HG03025 (cell line): ENCODE measurements at regions not wholly inside any gene's neighbourhood (a gene's known extent, or its start where the extent isn't known, plus 50 kb on each side); places are given as distances from the start of the nearest gene placed in this dataset.
"Not testable (repeated sequence)": the region's sequence is repeated elsewhere in the genome, so short reads cannot be mapped to it uniquely, and the experiment has no call there.

ENCODE experiments used
- ATAC-seq: cut with Tn5 transposase; IDR thresholded peaks from one replicate; pipeline ENCODE4 v1.9.1; 2021; ENCODE audit warnings: mild to moderate bottlenecking, moderate library complexity; ENCODE audit not compliant: unreplicated experiment, low FRiP score

DNA sequence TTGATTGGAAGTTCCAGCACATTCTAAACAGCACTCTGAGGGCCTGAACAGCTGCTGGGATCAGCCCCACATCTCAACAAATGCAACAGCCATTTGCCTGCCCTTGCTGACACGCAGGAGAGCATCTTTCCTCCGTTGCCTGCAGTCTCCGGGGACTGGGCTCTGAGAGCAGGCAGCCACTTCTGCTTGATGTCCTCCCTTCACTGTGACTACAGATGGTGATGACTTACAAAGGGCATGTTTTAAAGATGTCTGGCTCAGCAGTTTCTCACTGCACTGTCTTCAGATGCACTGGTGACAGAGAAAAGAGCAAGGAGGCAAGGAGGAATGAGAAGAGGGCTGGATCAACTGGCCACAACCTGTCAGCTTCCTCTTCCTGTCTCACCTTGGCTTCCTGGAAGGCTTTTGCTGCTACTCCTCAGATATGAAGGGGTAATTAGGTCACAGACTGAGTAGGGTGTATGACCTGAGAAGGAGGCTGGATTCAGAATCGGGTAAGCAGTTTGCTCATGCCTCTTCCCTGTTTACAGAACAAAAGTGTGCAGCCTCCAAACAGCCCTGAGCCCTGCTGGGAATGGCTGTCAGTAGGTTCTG is 143.5 kb upstream of the GHITM start:
- ATAC-seq, result no peak

DNA sequence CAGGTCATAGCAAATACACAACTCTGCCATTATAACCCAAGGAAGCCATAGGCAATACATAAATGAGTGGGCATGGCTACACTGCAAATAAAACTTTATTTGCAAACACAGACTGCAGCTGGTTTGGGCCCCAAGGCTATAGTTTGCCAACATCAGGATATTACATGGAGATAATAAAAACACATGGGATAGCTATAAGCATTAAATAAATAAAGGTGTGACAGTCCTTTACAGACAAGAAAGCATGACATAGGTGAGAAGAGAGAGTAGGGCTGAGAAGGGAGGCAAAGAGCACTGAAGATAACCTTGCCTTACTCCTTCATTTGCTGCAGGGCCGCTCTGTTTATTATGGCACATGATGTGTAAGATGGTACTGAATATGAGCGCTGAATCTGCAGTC is 135.1 kb upstream of the GHITM start:
- no peak for ATAC-seq

DNA sequence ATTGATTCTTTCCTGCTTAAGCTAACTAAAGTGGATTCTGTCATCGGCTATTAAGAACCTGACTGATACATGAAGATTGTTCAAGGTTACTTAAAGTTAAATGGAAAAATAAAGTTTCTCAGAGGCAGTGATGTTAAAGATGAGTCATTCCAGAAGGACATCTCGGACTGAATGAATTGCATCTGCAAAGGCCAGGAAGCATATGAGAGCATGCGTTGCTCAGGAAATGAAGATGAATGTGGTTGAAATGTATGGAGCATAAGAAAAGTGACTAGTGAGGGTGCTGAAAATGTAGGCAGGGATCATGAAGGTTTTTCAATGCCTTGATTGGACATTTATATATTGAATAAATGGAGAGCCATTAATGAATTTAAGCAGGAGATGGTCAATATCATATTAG is 133.9 kb upstream of the GHITM start:
- no peak for ATAC-seq

DNA sequence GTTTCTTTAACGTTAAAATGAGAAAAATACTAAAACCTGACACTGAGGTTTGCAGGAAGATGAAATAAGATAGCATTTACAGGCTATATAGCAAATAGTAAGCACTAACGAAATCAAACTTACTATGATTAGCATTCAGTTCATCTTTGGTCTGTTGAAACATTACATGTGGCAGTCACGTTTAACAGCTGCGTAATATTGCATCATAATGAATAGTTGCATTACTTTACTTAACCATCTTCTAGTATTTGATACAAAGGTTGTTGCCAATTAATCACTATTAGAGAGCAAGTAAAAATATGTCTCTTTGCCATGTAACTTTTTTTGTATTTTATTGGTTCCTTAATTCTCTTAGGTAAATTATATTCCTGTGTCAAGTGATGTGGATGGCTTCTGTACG is 131.8 kb upstream of the GHITM start:
- ATAC-seq, result no peak

DNA sequence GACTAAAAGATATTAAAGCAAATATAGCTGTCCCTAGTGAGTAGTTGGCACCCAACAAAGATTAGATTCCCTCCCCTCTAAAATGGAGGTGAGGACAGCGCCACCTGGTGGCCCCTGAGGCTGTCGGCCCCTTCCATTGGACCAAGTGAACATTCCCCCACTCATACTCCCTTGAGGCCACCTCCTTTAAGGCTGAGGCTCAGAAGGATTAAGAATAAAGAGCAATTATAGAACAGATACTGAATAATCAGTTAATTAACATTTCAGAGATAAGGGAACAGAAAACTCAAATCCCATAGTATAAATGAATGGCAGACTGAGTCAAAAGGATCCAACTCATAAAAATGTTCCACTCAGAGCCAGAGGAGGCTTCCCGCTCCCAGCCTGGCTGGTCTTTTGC is 130.4 kb upstream of the GHITM start:
- ATAC-seq, result no peak

DNA sequence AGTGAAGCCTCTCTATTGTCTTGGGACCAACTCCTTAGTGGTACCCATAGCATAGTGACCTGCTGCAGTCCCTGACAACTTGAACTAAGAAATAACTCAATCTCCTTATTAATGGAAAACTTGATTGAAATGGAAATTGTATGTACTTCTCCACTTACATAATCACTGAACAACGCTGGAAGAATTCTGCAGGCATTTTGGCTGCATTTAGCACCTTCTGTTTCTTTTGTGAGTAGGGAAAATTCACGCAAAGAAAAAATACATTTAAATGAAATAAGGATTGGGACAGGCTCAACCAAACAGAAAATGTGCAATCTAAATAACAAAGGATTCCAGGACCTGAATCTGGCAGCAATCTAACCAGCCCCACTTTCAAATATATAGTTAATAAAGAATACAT is 126.9 kb upstream of the GHITM start:
- ATAC-seq, result no peak

DNA sequence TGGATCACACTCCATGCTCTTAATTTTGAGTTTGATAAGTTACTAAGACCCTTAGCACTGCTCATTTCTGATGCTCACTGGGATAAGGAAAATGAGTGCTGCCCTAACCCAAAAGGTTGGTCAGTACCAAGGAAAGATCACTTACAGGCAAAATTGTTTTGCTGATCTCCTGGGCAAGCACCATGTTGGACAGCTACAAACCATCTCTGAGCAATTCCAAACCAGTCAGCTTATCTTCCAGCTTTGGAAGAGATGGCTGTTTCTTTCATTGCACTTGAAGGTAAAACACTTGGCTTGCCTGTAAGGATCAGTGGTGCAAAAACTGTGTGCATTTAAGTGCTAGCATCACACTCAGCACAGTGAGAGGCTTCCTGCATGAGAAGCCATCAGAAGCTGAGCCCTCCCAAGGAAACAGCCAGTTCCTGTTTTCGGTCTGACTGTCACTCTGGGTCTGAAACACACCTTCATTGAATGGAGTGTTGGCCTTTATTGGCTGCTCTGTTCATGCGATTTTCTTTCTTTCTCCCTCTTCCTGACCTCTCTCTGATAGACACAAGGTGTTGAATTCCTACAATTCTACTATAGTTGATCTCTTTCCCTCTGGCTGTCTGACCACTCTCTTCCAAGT is 126.4 kb upstream of the GHITM start:
- ATAC-seq, result peak; percentile 98

DNA sequence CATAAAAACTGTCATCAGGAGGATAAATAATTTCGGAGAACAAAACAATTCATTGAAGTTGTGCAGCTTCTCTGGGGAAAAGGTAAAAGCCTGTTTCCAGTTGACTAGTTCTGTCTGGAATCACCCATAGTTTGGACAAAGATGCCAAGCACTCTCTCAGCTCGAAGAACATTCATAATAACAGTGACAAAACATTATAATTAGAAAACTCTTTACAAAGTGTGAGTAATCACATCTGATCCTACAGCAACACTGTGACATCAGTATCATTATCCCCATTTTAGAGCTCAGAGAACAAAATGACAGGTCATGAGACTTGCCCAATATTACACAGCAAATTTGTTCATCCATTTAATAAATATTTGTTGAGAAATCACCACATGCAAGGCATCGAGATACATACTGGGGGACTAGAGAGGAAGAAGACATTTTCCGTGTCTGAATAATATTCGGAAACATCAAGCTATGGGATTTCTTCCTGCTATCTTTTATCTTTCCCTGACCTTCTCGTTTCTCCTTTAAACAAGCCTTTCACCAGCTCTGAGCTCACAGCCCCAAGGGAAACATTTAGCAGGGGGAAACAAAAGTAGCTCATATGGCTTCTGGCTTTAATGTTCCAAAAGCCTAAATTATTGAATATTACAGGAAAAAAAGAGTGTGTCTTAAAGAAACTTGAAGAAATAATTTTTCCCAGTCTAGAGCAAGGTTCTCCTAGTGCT is 123.3 kb upstream of the GHITM start:
- no peak for ATAC-seq

DNA sequence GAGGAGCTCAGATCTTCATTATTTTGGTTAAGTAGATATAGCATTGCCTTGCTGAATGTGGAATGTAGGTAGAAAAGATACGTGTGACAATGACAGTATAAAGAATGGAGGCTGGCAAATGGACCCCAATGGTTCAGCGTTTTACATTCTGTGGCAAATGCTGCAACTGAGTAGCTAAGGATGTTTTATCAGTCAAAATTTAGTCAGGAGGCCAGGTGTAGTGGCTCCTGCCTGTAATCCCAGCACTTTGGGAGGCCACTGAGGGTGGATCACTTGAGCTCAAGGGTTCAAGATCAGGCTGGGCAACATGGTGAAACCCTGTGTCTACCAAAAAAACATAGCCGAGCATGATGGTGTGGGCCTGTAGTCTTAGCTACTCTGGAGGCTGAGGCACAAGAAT is 120.5 kb upstream of the GHITM start:
- no peak for ATAC-seq

DNA sequence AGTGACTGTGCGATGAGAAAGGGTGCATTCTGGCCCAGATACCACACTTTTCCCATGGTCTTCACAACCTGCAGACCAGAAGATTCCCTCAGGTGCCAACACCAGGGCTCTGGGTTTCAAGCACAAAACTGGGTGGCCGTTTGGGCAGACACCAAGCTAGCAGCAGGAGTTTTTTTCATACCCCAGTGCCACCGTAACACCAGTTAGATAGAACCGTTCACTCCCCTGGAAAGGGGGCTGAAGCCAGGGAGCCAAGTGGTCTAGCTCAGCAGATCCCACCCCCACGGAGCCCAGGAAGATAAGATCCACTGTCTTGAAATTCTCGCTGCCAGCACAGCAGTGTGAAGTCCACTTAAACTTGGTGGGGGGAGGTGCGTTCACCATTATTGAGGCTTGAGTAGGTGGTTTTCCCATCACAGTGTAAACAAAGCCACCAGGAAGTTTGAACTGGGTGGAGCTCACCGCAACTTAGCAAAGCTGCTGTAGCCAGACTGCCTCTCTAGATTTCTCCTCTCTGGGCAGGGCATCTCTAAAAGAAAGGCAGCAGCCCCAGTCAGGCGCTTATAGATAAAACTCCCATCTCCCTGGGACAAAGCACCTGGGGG is 119.4 kb upstream of the GHITM start:
- not testable (repeated sequence) for ATAC-seq

DNA sequence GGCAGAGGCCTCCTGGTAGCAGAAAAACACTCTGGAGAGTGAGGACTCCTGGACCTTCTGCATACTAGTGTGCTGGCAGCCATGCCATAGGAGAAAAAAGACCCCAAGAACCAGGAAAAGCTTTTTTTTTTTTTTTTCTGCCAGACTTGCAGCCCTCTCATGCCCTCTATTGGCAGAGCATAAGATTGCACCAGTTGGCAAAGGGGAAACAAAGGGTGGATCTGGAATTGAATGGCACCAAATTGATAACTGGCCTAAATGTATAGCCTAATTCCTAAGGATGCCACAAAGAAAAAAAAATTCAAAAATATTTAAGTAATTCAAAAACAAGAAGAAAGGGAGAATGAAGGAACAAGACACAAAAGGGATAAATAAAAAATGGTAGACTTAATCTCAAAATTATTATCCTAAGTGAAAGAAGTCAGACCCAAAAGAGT is 112.5 kb upstream of the GHITM start:
- no peak for ATAC-seq

DNA sequence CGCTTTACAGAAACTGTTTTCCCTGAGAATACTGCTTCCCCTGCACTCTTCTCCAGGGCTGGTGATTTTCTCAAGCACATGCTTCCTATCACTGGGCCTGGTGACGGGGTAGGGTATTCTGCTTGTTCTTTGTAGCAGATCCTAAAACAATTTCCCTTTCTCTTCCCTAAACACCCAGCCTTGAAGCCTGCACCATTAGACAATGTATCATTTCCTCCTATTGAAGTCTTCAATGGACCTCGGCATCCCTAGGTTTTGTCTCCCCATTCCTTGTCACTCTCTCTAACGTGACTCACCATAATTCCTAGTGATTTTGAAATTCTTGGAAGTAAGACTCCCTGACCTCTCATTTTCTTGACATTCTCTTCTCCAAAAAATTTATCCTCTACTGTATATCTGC is 109.5 kb upstream of the GHITM start:
- ATAC-seq, result no peak

DNA sequence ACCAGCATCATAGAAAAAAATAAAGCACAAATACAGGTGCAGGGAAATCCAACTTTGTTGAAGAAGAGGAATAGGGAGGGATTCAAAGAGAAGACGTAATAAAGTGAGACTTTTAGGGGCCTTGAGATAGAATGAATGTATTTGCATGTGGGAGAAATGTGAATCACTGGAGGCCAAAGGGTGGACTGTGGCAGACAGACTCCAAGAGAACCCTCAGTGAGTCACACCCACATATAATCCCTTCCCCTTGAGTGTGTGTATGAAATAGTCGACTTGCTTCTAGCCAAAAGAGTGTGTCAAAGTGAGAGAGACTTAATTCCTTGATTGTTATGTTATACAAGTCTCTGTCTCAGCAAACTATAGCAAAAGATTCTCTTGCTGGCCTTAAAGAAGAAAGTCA is 101.3 kb upstream of the GHITM start:
- ATAC-seq, result no peak

DNA sequence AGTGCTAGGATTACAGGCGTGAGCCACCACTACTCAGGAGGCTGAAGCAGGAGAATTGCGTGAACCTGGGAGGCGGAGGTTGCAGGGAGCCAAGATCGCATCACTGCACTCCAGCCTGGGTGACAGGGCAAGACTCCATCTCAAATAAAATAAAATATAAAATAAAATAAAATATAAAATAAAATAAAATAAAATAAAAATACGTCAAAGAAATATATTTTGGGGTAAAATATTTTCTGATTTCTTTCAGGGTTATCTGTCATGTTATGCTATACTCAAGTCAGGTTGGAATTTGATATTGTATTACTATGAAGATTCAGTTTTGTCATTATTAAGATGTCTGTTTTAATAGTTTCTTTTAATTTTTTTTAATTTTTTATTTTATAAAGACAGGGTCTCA is 99.4 kb upstream of the GHITM start:
- no peak for ATAC-seq

DNA sequence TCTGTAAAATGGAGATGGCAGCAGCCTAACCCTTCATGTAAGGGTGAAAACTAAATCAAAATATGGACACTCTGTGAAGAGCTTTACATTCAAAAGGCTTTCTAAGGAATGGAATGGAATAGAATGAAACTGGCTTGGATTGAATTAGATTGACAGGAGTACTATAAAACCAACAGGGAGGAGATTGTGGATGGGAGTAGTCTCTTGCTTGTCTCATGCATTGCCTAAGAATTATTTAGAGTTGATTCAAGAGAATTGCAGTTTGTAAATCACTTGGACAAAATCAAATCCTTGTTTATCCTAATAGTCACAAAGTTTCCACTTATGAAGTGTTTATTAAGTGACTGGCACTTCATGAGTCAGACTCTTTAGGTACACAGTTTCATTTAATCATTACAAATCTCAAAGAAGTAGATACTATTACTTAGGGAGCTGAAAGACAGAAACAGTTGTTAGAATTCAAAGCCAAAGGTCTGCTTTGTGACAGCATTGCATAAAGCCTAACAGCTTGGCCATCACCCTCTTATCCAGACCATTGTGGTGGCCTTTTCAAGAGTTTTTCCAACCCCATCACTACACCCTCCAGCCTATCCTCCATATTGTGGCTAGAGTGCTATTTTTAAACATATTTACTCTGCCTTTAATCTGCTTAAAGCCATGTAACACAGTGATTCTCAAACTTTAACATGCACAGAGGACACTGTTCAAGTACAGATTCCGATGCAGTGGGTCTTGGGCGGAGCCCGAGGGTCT is 91.9 kb upstream of the GHITM start:
- no peak for ATAC-seq

DNA sequence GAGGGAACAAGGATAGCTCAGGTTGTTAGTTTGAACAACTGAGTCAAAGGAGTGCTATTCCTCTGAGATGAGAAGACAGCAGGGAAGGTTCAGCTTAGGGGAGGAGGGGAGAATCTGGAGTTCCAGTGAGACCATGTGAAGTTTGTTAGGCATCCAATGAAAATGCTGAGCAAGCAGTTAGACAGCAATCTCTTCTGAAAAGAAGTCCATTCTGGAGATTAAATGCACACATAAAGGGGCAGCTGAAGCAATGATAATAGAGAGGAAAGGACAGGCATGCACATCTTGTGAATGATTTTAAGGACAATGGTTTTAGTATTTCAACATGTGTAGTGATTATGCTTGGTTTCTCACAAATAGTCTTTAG is 89.7 kb upstream of the GHITM start:
- no peak for ATAC-seq

DNA sequence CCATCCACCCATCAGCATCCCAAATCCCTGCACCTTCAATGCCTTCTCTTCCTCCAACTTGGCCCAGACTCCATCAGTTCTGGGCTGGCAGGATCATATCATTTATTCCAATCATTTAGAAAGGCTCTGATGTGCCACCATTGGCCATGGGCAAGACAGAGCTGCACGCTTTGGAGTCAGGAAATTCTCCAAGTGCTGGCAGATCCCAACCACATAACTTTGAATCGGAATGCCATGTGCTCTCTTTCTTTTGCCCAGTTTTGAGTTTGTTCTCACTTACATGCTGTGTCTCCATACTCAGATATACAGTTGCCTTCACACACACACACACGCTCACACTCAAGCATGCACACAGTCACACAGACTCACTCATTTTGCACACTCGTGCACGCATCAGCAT is 85.7 kb upstream of the GHITM start:
- ATAC-seq, result no peak

DNA sequence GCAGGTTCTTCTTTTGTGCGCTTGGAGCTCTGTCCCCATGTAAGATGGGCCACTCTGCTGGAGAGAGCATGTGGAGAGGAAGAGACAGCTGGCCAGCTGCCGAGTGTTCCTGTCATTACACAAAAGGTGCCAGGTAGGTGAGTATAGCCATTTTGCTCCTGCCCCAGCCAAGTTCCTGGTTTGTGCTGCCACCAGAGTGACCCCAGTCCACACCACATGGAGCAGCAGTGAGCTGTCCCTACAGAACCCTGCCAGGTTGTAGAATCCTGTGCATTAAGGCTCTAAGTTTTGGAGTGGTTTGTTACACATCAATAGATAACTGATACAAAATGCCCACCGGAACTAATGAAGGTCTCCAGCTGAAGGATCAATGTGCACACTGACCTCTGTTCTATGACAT is 84.6 kb upstream of the GHITM start:
- no peak for ATAC-seq

DNA sequence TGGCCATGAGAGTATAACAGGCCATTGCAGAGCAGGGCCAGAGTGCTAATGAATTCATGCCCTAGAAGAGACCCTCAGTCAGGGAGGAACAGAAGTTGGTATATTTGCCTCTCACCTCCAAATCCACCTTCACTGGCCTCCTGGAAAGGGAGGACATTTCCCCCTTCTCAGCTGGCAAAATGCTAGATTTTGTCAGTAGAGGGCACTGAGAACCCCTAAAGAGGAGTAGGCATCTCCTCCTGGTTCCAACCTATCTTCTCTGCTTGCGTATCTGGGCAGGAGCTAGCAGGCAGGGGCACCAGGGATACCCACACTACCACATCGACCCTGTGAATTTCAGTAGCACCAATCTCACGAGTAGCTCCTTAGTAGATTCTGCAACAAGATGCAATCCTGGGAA is 79.8 kb upstream of the GHITM start:
- no peak for ATAC-seq

DNA sequence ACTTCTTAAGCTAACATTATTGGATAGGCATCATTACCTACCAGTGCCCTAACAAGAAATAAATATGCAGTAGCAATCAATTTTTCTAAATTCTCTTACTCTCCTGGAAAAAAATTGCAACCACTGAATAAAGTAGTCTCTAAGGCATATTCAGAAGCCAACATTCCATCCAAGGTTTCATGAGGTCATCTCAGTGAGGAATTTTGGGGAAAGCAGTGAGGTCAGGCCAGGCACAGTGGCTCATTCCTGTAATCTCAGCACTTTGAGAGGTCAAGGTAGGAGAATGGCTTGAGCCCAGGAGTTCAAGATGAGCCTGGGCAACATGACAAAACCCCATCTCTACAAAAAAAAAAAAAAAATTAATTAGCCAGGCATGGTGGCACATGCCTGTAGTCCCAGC is 75.9 kb upstream of the GHITM start:
- no peak for ATAC-seq
